Natural killer cell treated with Interleukin-12 subunit alpha and Interleukin-12 subunit beta and Interleukin-15 and Interleukin-18, amount 100 ng/mL, for 72 hours (primary cell): ENCODE measurements at regions not wholly inside any gene's neighbourhood (a gene's known extent, or its start where the extent isn't known, plus 50 kb on each side); places are given as distances from the start of the nearest gene placed in this dataset.
"Not testable (repeated sequence)": the region's sequence is repeated elsewhere in the genome, so short reads cannot be mapped to it uniquely, and the experiment has no call there.

Experiments
- ATAC-seq, 2 donors: fragments of 150-1000 bp; cut with Tn5 transposase in 1 of 2; sonication (Bioruptor Pico), chemical (Tn5 transposase) in 1 of 2; 2 replicates each; pipeline ENCODE4 v1.10.0; 2021
- DNase-seq: peaks from one replicate; pipeline ENCODE4 v3.0.0; 2022; ENCODE audit warnings: low spot score
- H3K27ac Mint-ChIP-seq, 2 donors: 1 replicate in 1 of 2; 2 replicates in 1 of 2; pipeline ENCODE4 v1.8.0; 2022; ENCODE audit warnings: mixed read lengths in 2 of 2, mild to moderate bottlenecking in 1 of 2, moderate library complexity in 1 of 2
- H3K27me3 Mint-ChIP-seq, 2 donors: 1 replicate in 1 of 2; 2 replicates in 1 of 2; pipeline ENCODE4 v1.8.0; 2022; ENCODE audit warnings: mixed read lengths in 2 of 2
- H3K36me3 Mint-ChIP-seq: one replicate; pipeline ENCODE4 v1.8.0; 2022; ENCODE audit warnings: mixed read lengths
- H3K4me1 Mint-ChIP-seq, 2 donors: 1 replicate in 1 of 2; 2 replicates in 1 of 2; pipeline ENCODE4 v1.8.0; 2022; ENCODE audit warnings: low read depth in 2 of 2, mixed read lengths in 2 of 2, mild to moderate bottlenecking in 1 of 2
- H3K4me3 Mint-ChIP-seq: one replicate; pipeline ENCODE4 v1.8.0; 2022; ENCODE audit warnings: mixed read lengths
- H3K9me3 Mint-ChIP-seq: 2 replicates; pipeline ENCODE4 v1.8.0; 2022; ENCODE audit warnings: mixed read lengths

GRCh38 chr7:121515229-121515628, 119.1 kb upstream of the FAM3C start:
- ATAC-seq (no peak), DNase-seq (no peak)
- no peak overlapping the region for H3K27ac Mint-ChIP-seq
- no peak overlapping the region for H3K4me3 Mint-ChIP-seq
- H3K4me1 Mint-ChIP-seq, result peaks cover 9 to 11% of the 10 kb centered on the region in 2 donors
- peaks cover 11% of the 10 kb centered on the region for H3K9me3 Mint-ChIP-seq
- peaks cover 19% of the 10 kb centered on the region for H3K36me3 Mint-ChIP-seq
- no peaks in the 10 kb centered on the region for H3K27me3 Mint-ChIP-seq

- Mint-ChIP-seq H3K27ac (no peak overlapping the region), H3K36me3 (peaks cover 21% of the 10 kb centered on the region), H3K9me3 (peaks cover 14% of the 10 kb centered on the region), H3K4me3 (no peak overlapping the region), H3K27me3 (no peaks in the 10 kb centered on the region), H3K4me1 (peaks cover 6% of the 10 kb centered on the region in 2 donors)
- ATAC-seq (no peak), DNase-seq (no peak)
Measured at GRCh38 chr7:121513105-121513504, 117.0 kb upstream of the FAM3C start.

- no peaks in the 10 kb centered on the region for H3K27me3 Mint-ChIP-seq
- ATAC-seq (no peak), DNase-seq (no peak)
- peaks cover 22% of the 10 kb centered on the region for H3K36me3 Mint-ChIP-seq
- no peak overlapping the region for H3K4me3 Mint-ChIP-seq
- H3K9me3 Mint-ChIP-seq, result peaks cover 18% of the 10 kb centered on the region
- no peak overlapping the region for H3K27ac Mint-ChIP-seq
- no peaks in the 10 kb centered on the region for H3K4me1 Mint-ChIP-seq
Measured at GRCh38 chr7:121510858-121511482, 114.9 kb upstream of the FAM3C start.

GRCh38 chr7:121510302-121510701, 114.2 kb upstream of the FAM3C start:
- Mint-ChIP-seq H3K27me3 (no peaks in the 10 kb centered on the region), H3K36me3 (peaks cover 29% of the 10 kb centered on the region), H3K9me3 (peaks cover 24% of the 10 kb centered on the region), H3K4me1 (no peaks in the 10 kb centered on the region), H3K27ac (no peak overlapping the region), H3K4me3 (no peak overlapping the region)
- ATAC-seq, result no peak
- DNase-seq, result no peak

- no peak overlapping the region for H3K27ac Mint-ChIP-seq
Measured at GRCh38 chr7:121505540-121506182, 109.6 kb upstream of the FAM3C start.

GRCh38 chr7:121505021-121505420, 108.9 kb upstream of the FAM3C start:
- Mint-ChIP-seq H3K27ac (no peak overlapping the region), H3K36me3 (peaks cover 31% of the 10 kb centered on the region), H3K4me1 (no peaks in the 10 kb centered on the region), H3K9me3 (peaks cover 27% of the 10 kb centered on the region), H3K27me3 (no peaks in the 10 kb centered on the region), H3K4me3 (no peak overlapping the region)
- no peak for DNase-seq
- no peak for ATAC-seq

More at GRCh38 chr7:121505540-121506182, 109.6 kb upstream of the FAM3C start:
- no peak overlapping the region for H3K4me3 Mint-ChIP-seq
- peaks cover 37% of the 10 kb centered on the region for H3K36me3 Mint-ChIP-seq
- H3K4me1 Mint-ChIP-seq, result no peaks in the 10 kb centered on the region
- peaks cover 27% of the 10 kb centered on the region for H3K9me3 Mint-ChIP-seq
- ATAC-seq (no peak), DNase-seq (no peak)
- no peaks in the 10 kb centered on the region for H3K27me3 Mint-ChIP-seq

GRCh38 chr7:121504482-121504881, 108.4 kb upstream of the FAM3C start:
- DNase-seq (no peak), ATAC-seq (no peak)
- Mint-ChIP-seq H3K36me3 (peaks cover 30% of the 10 kb centered on the region), H3K4me3 (no peak overlapping the region), H3K27ac (no peak overlapping the region), H3K4me1 (peaks cover 2 to 4% of the 10 kb centered on the region in 2 donors), H3K27me3 (no peaks in the 10 kb centered on the region), H3K9me3 (peaks cover 24% of the 10 kb centered on the region)

- peaks cover 2 to 4% of the 10 kb centered on the region in 2 donors for H3K4me1 Mint-ChIP-seq
- peaks cover 24% of the 10 kb centered on the region for H3K9me3 Mint-ChIP-seq
- H3K4me3 Mint-ChIP-seq, result no peak overlapping the region
- no peak overlapping the region for H3K27ac Mint-ChIP-seq
- DNase-seq, result no peak
- no peaks in the 10 kb centered on the region for H3K27me3 Mint-ChIP-seq
- peaks cover 30% of the 10 kb centered on the region for H3K36me3 Mint-ChIP-seq
- ATAC-seq, result no peak
Measured at GRCh38 chr7:121503730-121504129, 107.6 kb upstream of the FAM3C start.

GRCh38 chr7:121503039-121503438, 106.9 kb upstream of the FAM3C start:
- Mint-ChIP-seq H3K4me3 (no peak overlapping the region), H3K9me3 (peaks cover 24% of the 10 kb centered on the region), H3K27me3 (no peaks in the 10 kb centered on the region), H3K36me3 (peaks cover 30% of the 10 kb centered on the region), H3K4me1 (peaks cover 2 to 4% of the 10 kb centered on the region in 2 donors), H3K27ac (no peak overlapping the region)
- no peak for DNase-seq
- no peak for ATAC-seq

GRCh38 chr7:121501566-121501965, 105.5 kb upstream of the FAM3C start:
- H3K4me3 Mint-ChIP-seq, result no peak overlapping the region
- peaks cover 29% of the 10 kb centered on the region for H3K36me3 Mint-ChIP-seq
- H3K4me1 Mint-ChIP-seq, result peaks cover 2 to 4% of the 10 kb centered on the region in 2 donors
- DNase-seq (no peak), ATAC-seq (no peak)
- H3K27me3 Mint-ChIP-seq, result no peaks in the 10 kb centered on the region
- peaks cover 20% of the 10 kb centered on the region for H3K9me3 Mint-ChIP-seq
- H3K27ac Mint-ChIP-seq, result no peak overlapping the region

- Mint-ChIP-seq H3K9me3 (peaks cover 11% of the 10 kb centered on the region), H3K27ac (no peak overlapping the region), H3K4me1 (peaks cover 2 to 4% of the 10 kb centered on the region in 2 donors), H3K36me3 (peaks cover 18% of the 10 kb centered on the region), H3K27me3 (no peaks in the 10 kb centered on the region), H3K4me3 (no peak overlapping the region)
- ATAC-seq (no peak), DNase-seq (no peak)
Measured at GRCh38 chr7:121500360-121501058, 104.4 kb upstream of the FAM3C start.

GRCh38 chr7:121499624-121500023, 103.5 kb upstream of the FAM3C start:
- H3K9me3 Mint-ChIP-seq, result peaks cover 6% of the 10 kb centered on the region
- no peak overlapping the region for H3K4me3 Mint-ChIP-seq
- H3K27me3 Mint-ChIP-seq, result no peaks in the 10 kb centered on the region
- H3K27ac Mint-ChIP-seq, result peak overlapping the region in 1 of 2 donors; percentile 36
- no peak for DNase-seq
- no peak for ATAC-seq
- H3K36me3 Mint-ChIP-seq, result peaks cover 9% of the 10 kb centered on the region
- H3K4me1 Mint-ChIP-seq, result peaks cover 2 to 4% of the 10 kb centered on the region in 2 donors

- ATAC-seq (no peak), DNase-seq (no peak)
- Mint-ChIP-seq H3K4me3 (no peak overlapping the region), H3K27me3 (no peaks in the 10 kb centered on the region), H3K4me1 (peaks cover 2 to 4% of the 10 kb centered on the region in 2 donors), H3K27ac (no peak overlapping the region), H3K9me3 (peaks cover 5% of the 10 kb centered on the region), H3K36me3 (peaks cover 5% of the 10 kb centered on the region)
Measured at GRCh38 chr7:121498816-121499215, 102.7 kb upstream of the FAM3C start.

GRCh38 chr7:121497545-121497944, 101.4 kb upstream of the FAM3C start:
- H3K27ac Mint-ChIP-seq, H3K4me1 Mint-ChIP-seq, H3K36me3 Mint-ChIP-seq, ATAC-seq, H3K27me3 Mint-ChIP-seq, H3K4me3 Mint-ChIP-seq, H3K9me3 Mint-ChIP-seq, DNase-seq: not testable (repeated sequence)
